GM23248 (cell line): ENCODE measurements at regions not wholly inside any gene's neighbourhood (a gene's known extent, or its start where the extent isn't known, plus 50 kb on each side); places are given as distances from the start of the nearest gene placed in this dataset.

Source experiments
- EZH2 ChIP-seq: fragments of 200-600 bp; sonication (generic); IDR thresholded peaks from 2 replicates; pipeline ENCODE4 v1.6.1; 2018; ENCODE audit warnings: antibody characterized with exemption, mild to moderate bottlenecking; ENCODE audit not compliant: insufficient read depth, poor library complexity, severe bottlenecking
- EZH2phosphoT487 ChIP-seq: fragments of 200-600 bp; sonication (generic); IDR thresholded peaks from 2 replicates; pipeline ENCODE4 v1.6.1; 2018; ENCODE audit warnings: antibody characterized with exemption, moderate library complexity, mild to moderate bottlenecking, low read depth; ENCODE audit not compliant: insufficient read depth

DNA sequence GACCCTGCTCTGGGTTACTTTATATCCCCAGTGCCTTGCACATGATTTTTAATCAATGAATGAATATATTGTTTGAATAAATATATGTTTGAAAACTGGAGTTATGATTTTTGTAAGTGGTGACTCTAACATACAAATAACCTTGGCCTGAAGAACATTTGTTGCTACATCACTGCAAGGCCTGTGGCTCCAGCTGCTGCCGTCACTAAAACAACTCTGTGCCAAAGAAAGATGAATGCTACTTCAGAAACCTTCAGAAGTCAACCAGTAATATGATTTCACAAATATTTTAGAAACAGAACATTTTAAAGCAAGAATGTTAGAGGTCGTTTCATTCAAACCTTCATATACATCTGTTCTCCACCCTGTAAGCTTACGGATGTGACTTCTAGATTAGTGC, 60.6 kb upstream of the SEC16B start:
- TF ChIP-seq EZH2, result no peak
- TF ChIP-seq EZH2phosphoT487, result no peak
